ENCODE measurements at regions not wholly inside any gene's neighbourhood (a gene's known extent, or its start where the extent isn't known, plus 50 kb on each side); places are given as distances from the start of the nearest gene placed in this dataset.

DNA sequence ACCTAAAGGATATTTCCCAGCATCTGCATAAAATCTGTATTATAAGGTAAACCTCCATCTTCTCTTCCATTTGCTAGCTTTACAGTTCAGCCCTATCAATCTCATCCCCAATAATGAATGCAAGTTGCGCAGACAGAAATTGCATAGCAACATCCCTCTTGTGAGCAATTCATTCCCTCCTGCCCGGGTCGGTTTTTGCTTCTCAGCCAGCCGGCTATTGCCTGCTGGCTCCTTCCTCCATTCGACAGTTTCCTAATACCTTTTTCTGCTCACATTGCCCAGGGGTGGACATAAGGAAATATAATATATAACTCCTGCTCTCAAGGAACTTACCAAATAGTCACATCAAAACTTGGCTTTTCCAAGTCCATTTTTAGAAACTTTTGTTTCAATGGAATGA is 125.2 kb downstream of the FGF9 start:
- Histone ChIP-seq H3K27ac (ENCODE audit: low read length) (no peak overlapping the region), H3K36me3 (ENCODE audit: control insufficient read depth, low read depth, low read length) (no peaks in the 10 kb centered on the region), H3K9ac (ENCODE audit: low read length) (no peak overlapping the region), H3K27me3 (ENCODE audit: control insufficient read depth, insufficient read depth, low read length) (no peaks in the 10 kb centered on the region), H3K9me3 (ENCODE audit: control insufficient read depth, low read depth, low read length) (no peaks in the 10 kb centered on the region), H3K4me3 (ENCODE audit: low read length) (no peak overlapping the region), H3K4me1 (ENCODE audit: control insufficient read depth, low read depth, low read length) (no peaks in the 10 kb centered on the region)

DNA sequence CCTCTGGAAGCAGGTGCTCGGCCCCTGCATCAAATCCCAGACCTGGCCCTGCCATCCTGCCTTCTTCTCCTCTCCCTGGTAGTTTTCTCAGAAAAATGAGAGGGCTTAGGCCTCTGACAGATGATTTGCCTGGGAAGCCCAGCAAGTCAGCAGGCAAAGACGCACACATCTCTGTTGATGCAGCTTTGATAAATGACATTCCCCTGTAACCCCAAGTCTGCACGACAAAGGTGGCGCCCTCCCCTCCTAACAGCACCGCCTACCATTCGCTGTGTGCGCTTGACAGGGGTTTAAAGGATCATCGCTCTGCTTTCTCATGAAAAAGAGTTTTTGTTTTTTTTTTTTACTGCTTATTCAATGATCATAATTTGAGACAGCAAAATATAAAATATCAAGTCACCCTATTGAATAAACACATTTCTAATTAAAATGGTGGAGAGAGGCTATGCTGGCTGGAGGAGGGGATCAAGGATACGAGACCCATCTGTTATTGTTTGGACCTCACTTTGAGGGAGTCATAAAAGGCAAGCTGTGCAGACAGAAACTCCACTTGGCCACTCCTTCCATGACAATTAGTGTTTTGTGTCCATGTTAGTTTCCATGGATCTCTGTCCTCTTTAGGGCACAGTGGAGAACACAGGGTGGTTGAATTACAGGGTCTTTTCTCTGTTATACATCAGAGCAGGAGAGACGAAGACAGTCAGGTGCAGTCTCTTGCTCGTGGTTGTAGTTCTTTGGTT is 126.1 kb downstream of the FGF9 start:
- no peak overlapping the region for H3K27ac ChIP-seq (ENCODE audit: low read length)
- no peaks in the 10 kb centered on the region for H3K4me1 ChIP-seq (ENCODE audit: control insufficient read depth, low read depth, low read length)
- H3K36me3 ChIP-seq (ENCODE audit: control insufficient read depth, low read depth, low read length): no peaks in the 10 kb centered on the region
- no peak overlapping the region for H3K4me3 ChIP-seq (ENCODE audit: low read length)
- no peak overlapping the region for H3K9ac ChIP-seq (ENCODE audit: low read length)
- H3K9me3 ChIP-seq (ENCODE audit: control insufficient read depth, low read depth, low read length): no peaks in the 10 kb centered on the region
- no peaks in the 10 kb centered on the region for H3K27me3 ChIP-seq (ENCODE audit: control insufficient read depth, insufficient read depth, low read length)

DNA sequence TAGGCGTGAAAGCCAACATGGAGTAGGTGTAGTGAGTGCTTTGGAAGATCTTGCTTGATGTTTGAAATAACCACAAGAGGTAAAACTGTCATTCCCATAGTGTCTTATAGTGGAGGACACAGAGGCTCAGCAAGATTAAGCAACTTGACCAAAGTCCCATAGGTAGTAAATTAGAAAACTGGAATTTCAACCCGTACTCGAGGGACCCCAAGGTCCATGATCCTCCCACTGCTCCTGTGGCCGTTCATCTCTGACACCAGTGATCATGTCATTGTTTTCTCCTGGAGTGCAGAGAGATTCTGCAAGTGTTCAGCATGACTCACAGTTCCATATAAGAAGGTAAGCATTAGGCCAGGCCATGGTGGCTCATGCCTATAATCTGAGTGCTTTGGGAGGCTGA is 126.9 kb downstream of the FGF9 start:
- Histone ChIP-seq H3K27me3 (ENCODE audit: control insufficient read depth, insufficient read depth, low read length) (no peaks in the 10 kb centered on the region), H3K27ac (ENCODE audit: low read length) (no peak overlapping the region), H3K9ac (ENCODE audit: low read length) (no peak overlapping the region), H3K36me3 (ENCODE audit: control insufficient read depth, low read depth, low read length) (no peaks in the 10 kb centered on the region), H3K9me3 (ENCODE audit: control insufficient read depth, low read depth, low read length) (no peaks in the 10 kb centered on the region), H3K4me3 (ENCODE audit: low read length) (no peak overlapping the region), H3K4me1 (ENCODE audit: control insufficient read depth, low read depth, low read length) (no peaks in the 10 kb centered on the region)

DNA sequence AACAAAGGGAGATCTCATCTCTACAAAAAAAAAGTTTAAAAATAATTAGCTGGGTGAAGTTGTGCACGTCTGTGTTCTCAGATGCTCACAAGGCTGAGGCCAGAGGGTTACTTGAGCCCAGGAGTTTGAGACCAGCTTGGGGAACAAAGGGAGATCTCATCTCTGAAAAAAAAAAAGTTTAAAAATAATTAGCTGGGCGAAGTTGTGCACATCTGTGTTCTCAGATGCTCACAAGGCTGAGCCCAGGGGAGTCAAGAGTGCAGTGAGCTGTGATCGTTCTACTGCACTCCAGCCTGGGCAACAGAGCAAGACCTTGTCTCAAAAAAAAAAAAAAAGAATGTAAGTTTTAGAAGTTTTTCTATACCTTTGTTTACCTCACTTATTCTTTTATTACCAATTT is 127.3 kb downstream of the FGF9 start:
- H3K36me3 ChIP-seq (ENCODE audit: control insufficient read depth, low read depth, low read length): no peaks in the 10 kb centered on the region
- H3K27ac ChIP-seq (ENCODE audit: low read length): no peak overlapping the region
- no peak overlapping the region for H3K9ac ChIP-seq (ENCODE audit: low read length)
- H3K27me3 ChIP-seq (ENCODE audit: control insufficient read depth, insufficient read depth, low read length): no peaks in the 10 kb centered on the region
- H3K9me3 ChIP-seq (ENCODE audit: control insufficient read depth, low read depth, low read length): no peaks in the 10 kb centered on the region
- H3K4me1 ChIP-seq (ENCODE audit: control insufficient read depth, low read depth, low read length): no peaks in the 10 kb centered on the region
- no peak overlapping the region for H3K4me3 ChIP-seq (ENCODE audit: low read length)

DNA sequence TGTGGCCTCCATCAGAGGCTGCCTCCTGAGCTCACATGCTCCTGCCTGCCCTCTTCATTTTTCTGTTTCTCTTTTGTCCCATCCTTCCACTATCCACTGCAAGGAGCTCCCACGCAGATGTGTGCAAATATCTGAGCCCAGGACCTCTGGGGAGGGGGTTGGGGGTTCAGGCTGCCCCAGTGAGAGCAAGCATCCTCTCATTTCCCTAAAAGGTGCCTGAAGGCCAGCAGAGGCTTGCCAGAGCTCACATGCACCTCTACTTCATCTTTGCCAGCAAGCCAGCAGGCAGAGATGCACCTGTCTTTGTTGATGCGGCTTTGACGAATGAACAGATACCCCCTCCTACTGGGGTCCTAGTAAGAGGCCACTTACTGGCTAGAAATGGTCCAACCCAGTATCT is 128.8 kb downstream of the FGF9 start:
- no peaks in the 10 kb centered on the region for H3K4me1 ChIP-seq (ENCODE audit: control insufficient read depth, low read depth, low read length)
- no peak overlapping the region for H3K4me3 ChIP-seq (ENCODE audit: low read length)
- H3K9ac ChIP-seq (ENCODE audit: low read length): no peak overlapping the region
- no peaks in the 10 kb centered on the region for H3K36me3 ChIP-seq (ENCODE audit: control insufficient read depth, low read depth, low read length)
- H3K27me3 ChIP-seq (ENCODE audit: control insufficient read depth, insufficient read depth, low read length): no peaks in the 10 kb centered on the region
- H3K9me3 ChIP-seq (ENCODE audit: control insufficient read depth, low read depth, low read length): no peaks in the 10 kb centered on the region
- no peak overlapping the region for H3K27ac ChIP-seq (ENCODE audit: low read length)

DNA sequence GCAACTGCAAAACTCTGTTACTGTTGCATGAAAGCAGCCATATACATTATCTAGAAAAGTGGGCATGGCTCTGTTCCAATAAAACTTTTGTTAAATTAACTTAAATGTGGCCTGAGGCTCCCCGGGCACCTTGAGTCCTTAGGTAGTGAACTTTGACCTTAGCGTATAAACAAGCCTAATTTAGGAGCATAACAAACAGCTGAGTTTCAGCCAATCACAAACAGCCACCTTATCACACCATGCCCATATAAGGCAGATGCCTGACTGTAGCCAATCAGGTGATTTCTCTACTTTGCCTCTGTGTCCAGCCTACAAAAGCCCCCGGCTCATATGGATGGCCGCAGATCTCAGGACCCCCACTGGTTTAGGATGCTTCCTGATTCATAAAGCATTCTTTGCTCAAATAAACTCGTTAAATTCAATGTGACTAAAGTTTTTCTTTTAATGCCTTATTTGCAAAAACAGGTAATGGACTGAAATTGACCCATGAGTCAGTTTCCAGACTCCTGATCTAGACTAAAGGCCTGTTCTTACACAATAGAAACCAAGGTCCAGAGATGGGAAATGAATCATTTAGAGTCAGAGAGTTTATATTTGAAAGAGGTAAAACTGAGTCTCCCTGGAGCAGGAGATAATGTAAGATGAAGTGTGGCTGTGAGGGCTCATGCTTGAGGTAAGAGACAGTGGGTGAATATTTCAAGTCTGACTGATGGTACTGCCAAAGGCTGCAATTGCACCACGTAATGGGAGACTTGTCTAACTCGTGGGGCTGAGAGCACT is 130.2 kb downstream of the FGF9 start:
- Histone ChIP-seq H3K9ac (ENCODE audit: low read length) (no peak overlapping the region), H3K27ac (ENCODE audit: low read length) (no peak overlapping the region), H3K9me3 (ENCODE audit: control insufficient read depth, low read depth, low read length) (no peaks in the 10 kb centered on the region), H3K36me3 (ENCODE audit: control insufficient read depth, low read depth, low read length) (no peaks in the 10 kb centered on the region), H3K4me1 (ENCODE audit: control insufficient read depth, low read depth, low read length) (no peaks in the 10 kb centered on the region), H3K27me3 (ENCODE audit: control insufficient read depth, insufficient read depth, low read length) (no peaks in the 10 kb centered on the region), H3K4me3 (ENCODE audit: low read length) (no peak overlapping the region)

DNA sequence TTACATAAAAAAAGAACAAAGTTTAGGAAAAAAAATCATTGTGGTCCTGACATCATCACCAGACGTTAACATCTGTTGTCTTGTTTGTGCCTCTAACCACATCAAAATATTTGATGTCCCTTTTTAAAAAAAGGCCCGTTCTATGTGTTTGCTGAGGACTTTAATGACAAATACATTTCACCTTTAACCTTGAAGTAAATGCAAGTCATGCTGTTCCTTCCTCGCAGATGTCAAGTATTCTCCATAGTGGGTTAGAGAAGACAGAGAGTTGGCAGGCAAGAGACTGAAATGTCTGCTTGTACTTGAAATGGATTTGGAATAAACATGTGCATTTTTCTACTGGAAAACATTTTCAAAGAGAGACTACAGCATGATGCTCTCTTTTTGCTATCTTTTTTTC is 134.9 kb downstream of the FGF9 start:
- Histone ChIP-seq H3K9me3 (ENCODE audit: control insufficient read depth, low read depth, low read length) (no peaks in the 10 kb centered on the region), H3K36me3 (ENCODE audit: control insufficient read depth, low read depth, low read length) (no peaks in the 10 kb centered on the region), H3K27ac (ENCODE audit: low read length) (no peak overlapping the region), H3K9ac (ENCODE audit: low read length) (no peak overlapping the region), H3K27me3 (ENCODE audit: control insufficient read depth, insufficient read depth, low read length) (no peaks in the 10 kb centered on the region), H3K4me1 (ENCODE audit: control insufficient read depth, low read depth, low read length) (no peaks in the 10 kb centered on the region), H3K4me3 (ENCODE audit: low read length) (no peak overlapping the region)

DNA sequence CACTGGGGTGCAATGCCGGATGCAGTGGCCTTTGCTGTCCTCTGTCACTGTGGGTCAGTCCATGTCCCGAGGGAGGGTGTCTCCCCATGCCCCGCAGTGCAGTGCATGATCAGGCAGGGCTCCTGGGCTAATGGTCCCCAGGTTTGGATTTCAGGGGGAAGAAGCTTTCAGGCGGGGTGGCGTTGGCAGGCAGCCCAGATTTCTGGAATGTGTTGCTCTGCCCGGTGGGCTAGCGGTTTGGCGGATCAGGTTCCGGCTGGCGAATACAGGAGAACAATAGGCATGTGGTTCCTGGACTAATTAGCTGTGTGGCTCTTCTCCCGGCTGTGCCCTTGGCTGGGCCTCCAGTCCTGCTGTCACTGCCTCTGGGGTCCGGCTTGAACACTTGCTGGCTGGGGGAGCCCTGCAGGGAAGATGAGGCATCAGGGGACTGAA is 141.3 kb downstream of the FGF9 start:
- Histone ChIP-seq H3K9me3 (ENCODE audit: control insufficient read depth, low read depth, low read length) (no peaks in the 10 kb centered on the region), H3K27me3 (ENCODE audit: control insufficient read depth, insufficient read depth, low read length) (no peaks in the 10 kb centered on the region)

DNA sequence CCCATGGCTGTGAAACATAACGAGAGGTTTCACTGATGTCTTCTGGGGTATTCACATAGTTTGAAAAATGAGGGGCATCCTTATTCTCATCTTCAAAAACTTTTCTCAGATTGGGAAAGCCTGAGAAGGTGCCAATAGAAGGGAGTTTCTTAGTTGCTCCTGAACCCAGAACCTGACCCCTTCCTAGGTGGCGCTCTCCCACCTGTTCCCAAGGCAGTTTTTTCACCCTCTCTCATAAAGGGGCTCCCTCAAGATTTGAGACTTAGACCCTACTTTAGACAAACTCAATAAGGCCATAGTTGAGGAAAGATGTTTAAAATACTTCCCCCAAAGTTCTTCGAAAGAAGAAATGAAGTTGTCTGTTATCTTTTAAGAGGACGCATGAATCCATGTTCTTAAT is 142.2 kb downstream of the FGF9 start:
- no peak overlapping the region for H3K9ac ChIP-seq (ENCODE audit: low read length)
- H3K36me3 ChIP-seq (ENCODE audit: control insufficient read depth, low read depth, low read length): no peaks in the 10 kb centered on the region
- H3K27ac ChIP-seq (ENCODE audit: low read length): no peak overlapping the region
- no peaks in the 10 kb centered on the region for H3K4me1 ChIP-seq (ENCODE audit: control insufficient read depth, low read depth, low read length)
- H3K27me3 ChIP-seq (ENCODE audit: control insufficient read depth, insufficient read depth, low read length): no peaks in the 10 kb centered on the region
- no peak overlapping the region for H3K4me3 ChIP-seq (ENCODE audit: low read length)
- no peaks in the 10 kb centered on the region for H3K9me3 ChIP-seq (ENCODE audit: control insufficient read depth, low read depth, low read length)

More for the DNA sequence above, 141.3 kb downstream of the FGF9 start:
- Histone ChIP-seq H3K4me3 (ENCODE audit: low read length) (no peak overlapping the region), H3K9ac (ENCODE audit: low read length) (no peak overlapping the region), H3K36me3 (ENCODE audit: control insufficient read depth, low read depth, low read length) (no peaks in the 10 kb centered on the region), H3K27ac (ENCODE audit: low read length) (no peak overlapping the region), H3K4me1 (ENCODE audit: control insufficient read depth, low read depth, low read length) (no peaks in the 10 kb centered on the region)

DNA sequence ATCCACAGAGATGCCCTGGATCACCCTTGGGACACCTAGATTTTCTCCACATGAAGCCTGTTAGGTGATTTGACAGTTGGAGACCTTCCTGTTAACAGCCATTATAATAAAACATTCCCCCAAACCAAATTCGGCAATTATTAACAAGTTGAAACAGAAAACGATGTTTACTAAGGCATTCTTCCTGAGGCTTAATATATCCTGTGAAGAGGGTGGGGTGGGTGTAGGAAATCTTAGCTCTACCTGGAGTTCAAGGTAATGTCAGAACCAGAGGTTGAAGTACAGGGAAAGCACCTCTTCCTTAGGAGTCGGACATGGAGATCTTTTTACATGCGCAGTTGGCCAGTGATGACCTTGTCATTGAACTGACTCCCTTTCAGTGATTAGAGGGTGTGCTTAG is 143.0 kb downstream of the FGF9 start:
- H3K4me1 ChIP-seq (ENCODE audit: control insufficient read depth, low read depth, low read length): no peaks in the 10 kb centered on the region

DNA sequence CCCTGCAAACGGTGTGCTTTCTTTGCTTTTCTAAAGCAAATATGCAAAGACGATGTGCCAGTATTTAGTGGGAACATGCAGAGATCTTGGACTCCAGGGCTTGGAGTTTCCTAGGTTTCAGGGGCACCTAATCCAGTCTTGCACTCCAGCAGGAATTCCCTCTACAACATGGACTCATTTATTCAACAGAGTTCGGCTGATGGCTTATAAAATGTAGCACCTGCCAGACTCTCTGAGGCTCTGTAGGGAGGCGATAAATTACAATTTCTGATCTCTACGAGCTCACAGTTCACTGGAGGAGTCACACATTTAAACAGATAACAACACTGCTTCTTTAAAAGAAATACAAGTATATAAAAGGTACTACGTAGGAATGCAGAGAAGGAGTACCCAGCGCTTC is 143.7 kb downstream of the FGF9 start:
- H3K9ac ChIP-seq (ENCODE audit: low read length): no peak overlapping the region
- no peaks in the 10 kb centered on the region for H3K9me3 ChIP-seq (ENCODE audit: control insufficient read depth, low read depth, low read length)
- H3K4me3 ChIP-seq (ENCODE audit: low read length): no peak overlapping the region
- no peaks in the 10 kb centered on the region for H3K27me3 ChIP-seq (ENCODE audit: control insufficient read depth, insufficient read depth, low read length)
- no peak overlapping the region for H3K27ac ChIP-seq (ENCODE audit: low read length)
- H3K4me1 ChIP-seq (ENCODE audit: control insufficient read depth, low read depth, low read length): no peaks in the 10 kb centered on the region
- H3K36me3 ChIP-seq (ENCODE audit: control insufficient read depth, low read depth, low read length): no peaks in the 10 kb centered on the region

More for the DNA sequence above, 143.0 kb downstream of the FGF9 start:
- Histone ChIP-seq H3K27ac (ENCODE audit: low read length) (no peak overlapping the region), H3K9ac (ENCODE audit: low read length) (no peak overlapping the region), H3K4me3 (ENCODE audit: low read length) (no peak overlapping the region), H3K9me3 (ENCODE audit: control insufficient read depth, low read depth, low read length) (no peaks in the 10 kb centered on the region), H3K36me3 (ENCODE audit: control insufficient read depth, low read depth, low read length) (no peaks in the 10 kb centered on the region), H3K27me3 (ENCODE audit: control insufficient read depth, insufficient read depth, low read length) (no peaks in the 10 kb centered on the region)

DNA sequence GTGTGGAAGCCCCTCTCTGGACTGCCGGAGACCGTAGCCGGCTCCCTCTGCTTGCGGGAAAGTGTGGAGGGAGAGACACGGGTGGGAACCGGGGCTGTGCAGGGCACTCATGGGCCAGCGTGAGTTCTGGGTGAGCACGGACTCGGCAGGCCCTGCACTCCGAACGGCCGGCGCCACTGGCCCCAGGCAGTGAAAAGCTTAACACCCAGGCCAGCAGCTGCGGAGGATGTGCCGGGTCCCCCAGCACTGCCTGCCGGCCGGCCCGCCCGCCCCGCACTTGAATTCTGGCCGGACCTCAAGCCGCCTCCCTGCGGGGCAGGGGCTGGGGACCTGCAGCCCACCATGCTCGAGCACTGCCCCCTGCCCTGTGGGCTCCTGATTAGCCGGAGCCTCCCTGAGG is 147.0 kb downstream of the FGF9 start:
- Histone ChIP-seq H3K9me3 (ENCODE audit: control insufficient read depth, low read depth, low read length) (no peaks in the 10 kb centered on the region), H3K4me3 (ENCODE audit: low read length) (no peak overlapping the region)

More for the DNA sequence above, 147.0 kb downstream of the FGF9 start:
- Histone ChIP-seq H3K4me1 (ENCODE audit: control insufficient read depth, low read depth, low read length) (no peaks in the 10 kb centered on the region), H3K36me3 (ENCODE audit: control insufficient read depth, low read depth, low read length) (no peaks in the 10 kb centered on the region), H3K27me3 (ENCODE audit: control insufficient read depth, insufficient read depth, low read length) (no peaks in the 10 kb centered on the region), H3K27ac (ENCODE audit: low read length) (no peak overlapping the region), H3K9ac (ENCODE audit: low read length) (no peak overlapping the region)
